ENCODE measurements at regions not wholly inside any gene's neighbourhood (a gene's known extent, or its start where the extent isn't known, plus 50 kb on each side); places are given as distances from the start of the nearest gene placed in this dataset.
"Not testable (repeated sequence)": the region's sequence is repeated elsewhere in the genome, so short reads cannot be mapped to it uniquely, and the experiment has no call there.

- no peak for DNase-seq (ENCODE audit: low read depth in 2 of 2)
These were observed 221.0 kb downstream of the SHQ1 start for GRCh38 chr3:72627271-72627670.

GRCh38 chr3:72625602-72626337 is 222.5 kb downstream of the SHQ1 start:
- DNase-seq (ENCODE audit: low read depth in 2 of 2) = no peak

DNA sequence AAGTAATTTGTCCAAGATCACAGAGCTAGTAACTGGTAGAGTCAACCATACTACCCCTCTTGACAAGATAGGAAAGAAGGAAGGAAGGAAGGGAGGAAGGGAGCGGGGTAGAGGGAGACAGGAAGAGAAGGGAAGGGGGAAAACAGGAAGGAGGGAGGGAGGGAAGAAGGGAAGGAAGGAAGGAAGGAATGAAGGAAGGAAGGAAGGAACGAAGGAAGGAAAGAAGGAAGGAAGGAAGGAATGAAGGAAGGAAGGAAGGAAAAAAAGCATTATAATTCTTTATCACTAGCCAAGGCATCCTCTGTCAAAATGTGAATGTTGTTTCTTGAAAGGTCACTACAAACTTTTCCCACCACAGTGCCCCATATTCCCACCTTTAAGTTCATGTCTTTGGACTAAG is 223.6 kb downstream of the SHQ1 start:
- DNase-seq (ENCODE audit: low read depth in 2 of 2) = no peak

- DNase-seq (ENCODE audit: low read depth in 2 of 2) = no peak
These were observed 229.5 kb downstream of the SHQ1 start for GRCh38 chr3:72618739-72619138.

DNA sequence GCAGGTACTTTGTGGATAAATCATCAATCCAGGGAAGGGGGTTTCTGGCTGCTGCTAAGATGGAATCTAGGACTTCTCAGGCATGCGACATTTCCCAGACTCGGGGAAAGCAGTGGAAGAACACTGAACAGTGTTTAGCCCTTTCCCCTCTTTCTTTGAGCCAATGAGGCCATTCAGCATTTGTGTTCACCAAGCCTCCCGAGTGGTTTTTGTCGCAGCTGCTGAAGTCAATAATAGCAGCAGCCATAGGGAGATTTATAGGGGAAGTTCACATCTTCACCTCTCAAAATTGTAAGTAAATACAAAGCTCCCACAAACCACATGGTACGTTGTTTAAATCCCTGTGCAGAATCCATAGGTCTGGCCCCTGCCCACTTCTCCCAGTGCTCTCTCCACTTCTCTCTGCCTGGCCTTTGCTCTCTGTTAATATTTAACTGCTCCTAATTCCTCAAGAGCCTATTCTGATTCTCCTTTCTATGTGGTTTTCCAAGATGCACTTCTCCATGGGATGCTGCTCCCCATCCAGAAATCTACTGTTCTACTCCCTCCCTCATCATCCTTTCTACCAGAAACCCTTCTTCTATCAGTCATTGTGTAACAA is 230.7 kb downstream of the SHQ1 start:
- no peak for DNase-seq (ENCODE audit: low read depth in 2 of 2)

- DNase-seq (ENCODE audit: low read depth in 2 of 2) = no peak
These were observed 232.5 kb downstream of the SHQ1 start for GRCh38 chr3:72615776-72616175.

DNA sequence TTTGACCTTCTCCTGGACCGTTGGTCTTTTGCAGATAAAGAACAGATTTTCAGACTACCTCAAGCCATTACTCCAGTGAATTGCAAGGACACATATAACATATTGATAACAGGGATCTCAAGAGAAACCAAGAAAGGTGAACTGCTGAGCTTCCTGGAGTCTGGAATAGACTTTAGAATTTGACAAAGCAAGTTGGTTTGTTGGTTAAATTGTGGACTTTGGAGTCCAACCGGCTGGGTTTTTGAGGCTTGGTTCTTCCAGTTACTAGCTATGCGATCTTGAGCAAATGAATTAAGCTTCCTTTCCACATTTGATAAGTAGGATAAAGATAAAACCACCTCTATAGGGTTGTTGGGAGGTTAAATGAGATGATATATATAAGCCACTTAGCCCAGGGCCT is 233.1 kb downstream of the SHQ1 start:
- no peak for DNase-seq (ENCODE audit: low read depth in 2 of 2)

GRCh38 chr3:72614394-72615074 is 233.7 kb downstream of the SHQ1 start:
- no peak for DNase-seq (ENCODE audit: low read depth in 2 of 2)

DNA sequence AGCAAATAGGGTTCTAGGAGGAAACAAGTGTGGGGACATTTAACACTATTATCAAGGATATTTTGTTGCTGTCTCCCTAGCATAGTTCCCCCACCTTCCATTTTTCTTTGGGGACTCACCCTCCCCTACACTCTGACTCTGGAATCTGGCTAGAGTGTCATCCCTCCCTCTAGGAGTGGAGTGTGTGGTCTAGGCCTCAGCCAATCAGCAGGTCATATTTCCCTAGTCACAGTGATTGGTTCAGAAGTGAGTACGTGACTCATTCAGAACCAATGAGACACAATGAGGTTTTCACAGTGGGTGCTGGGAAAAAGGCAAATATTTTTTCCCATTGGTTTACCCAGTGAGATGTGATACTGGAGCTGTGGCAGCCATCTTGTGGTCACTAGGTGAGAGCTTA is 234.4 kb downstream of the SHQ1 start:
- DNase-seq (ENCODE audit: low read depth in 2 of 2) = no peak

- not testable (repeated sequence) for DNase-seq (ENCODE audit: low read depth in 2 of 2)
These were observed 239.1 kb downstream of the SHQ1 start for GRCh38 chr3:72609114-72609513.

DNA sequence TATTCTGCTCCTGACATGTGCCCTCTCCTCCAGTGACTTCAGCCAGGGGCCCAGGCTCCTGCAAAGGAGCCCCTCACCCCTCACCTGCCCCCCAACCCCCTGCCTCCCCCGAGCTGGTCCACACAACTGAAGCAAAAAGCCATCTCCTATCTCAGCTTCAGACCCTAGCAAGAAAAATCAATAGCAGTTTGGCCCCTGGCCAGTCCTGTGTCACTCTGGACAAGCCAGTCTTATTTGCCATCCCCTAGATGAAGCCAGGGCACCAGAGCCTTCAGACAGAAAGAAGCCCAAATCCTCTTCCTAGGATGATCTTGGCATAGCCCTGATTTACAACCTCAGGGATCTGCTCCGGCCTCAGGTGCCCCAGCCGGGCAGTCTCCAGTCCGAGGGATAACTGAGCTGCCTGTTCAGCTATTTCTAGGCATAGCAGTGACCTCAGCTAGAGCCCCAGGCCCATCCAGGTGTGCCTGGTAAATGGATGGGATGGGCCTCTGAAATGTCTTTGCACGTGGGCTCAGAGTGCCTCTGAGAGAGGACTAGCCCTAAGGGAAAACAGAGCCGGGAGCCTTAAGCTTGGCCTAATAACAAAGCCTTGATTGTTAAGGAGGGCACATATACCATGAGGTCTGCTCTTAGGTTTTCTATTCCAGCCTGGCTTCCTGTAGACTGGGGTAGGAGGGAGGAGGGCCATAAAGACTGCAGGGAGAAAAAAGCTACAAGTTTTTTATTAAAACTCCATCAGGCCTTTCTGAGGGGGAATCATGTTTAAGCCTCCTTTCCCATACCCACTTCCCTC is 242.0 kb downstream of the SHQ1 start:
- no peak for DNase-seq (ENCODE audit: low read depth in 2 of 2)

DNA sequence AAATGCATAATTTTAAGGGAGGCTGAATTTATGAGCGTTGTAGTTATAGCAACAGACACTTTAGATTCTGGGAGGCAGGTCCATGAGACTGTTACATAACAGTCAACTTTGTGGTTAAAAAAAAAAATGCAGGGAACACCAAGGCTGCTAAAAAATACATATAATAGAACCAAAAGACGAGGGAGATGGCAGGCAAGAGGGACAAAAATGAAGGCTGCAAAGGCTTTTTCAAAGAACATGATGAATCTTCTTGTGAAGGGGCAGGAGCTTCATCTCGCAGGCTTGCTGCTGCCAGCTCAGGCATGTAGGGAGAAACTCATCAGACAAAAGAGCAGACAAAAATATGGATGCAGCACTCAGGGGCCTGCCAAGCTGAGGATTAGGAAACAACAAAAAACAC is 243.9 kb downstream of the SHQ1 start:
- no peak for DNase-seq (ENCODE audit: low read depth in 2 of 2)

DNA sequence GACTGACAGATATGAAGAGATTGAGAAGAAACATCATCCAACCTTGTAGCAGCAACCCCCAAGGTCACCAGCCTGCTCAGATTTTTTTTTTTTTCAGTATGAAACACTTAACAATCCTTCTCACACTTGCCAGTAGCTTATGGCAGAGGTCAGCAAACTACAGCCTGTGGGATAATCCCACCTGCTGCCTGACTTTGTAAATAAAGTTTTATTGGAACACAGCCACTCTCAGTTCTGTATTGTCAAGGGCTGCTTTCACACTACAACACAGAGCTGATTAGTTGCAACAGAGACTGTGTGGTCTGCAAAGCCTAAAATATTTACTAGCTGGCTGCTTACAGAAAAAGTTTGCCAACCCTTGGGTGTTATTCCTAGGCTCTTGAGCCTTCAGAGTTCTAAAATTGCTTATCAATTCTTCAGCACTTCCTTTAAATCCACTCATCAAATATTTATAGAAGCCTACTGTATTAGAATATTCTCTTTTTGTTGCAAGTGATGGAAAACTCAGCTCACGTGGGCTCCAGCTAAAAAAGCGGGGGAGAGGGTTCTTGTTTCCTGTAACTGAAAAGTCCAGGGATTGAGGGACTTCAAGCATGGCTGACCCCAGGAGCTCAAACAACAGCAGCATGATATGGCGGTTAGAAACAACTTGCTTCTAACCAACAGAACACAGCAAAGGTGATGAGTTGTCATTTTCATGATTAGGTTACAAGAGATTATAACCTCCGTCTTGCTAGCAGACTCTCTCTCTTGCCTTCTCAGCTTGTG is 246.1 kb downstream of the SHQ1 start:
- no peak for DNase-seq (ENCODE audit: low read depth in 2 of 2)

DNA sequence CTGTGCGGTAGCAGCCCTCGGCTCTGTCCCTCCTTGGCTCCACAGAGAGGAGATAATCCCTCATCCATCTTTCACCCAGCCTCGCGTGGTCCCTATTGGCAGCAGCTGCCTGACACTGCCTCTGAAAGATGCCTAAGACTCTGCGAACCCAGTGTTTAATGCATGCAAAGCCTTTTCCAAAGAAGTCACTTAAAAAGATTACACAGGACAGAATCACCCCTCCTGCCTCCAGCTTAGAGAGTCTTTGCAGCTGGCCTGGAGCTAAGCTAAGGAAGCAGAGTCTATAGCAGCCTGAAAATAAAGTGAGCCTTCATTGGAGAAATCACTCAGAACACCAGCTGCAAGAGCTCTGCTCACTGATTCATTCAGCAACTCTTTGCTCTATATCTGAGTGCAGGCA is 247.2 kb downstream of the SHQ1 start:
- DNase-seq (ENCODE audit: low read depth in 2 of 2) = no peak

DNA sequence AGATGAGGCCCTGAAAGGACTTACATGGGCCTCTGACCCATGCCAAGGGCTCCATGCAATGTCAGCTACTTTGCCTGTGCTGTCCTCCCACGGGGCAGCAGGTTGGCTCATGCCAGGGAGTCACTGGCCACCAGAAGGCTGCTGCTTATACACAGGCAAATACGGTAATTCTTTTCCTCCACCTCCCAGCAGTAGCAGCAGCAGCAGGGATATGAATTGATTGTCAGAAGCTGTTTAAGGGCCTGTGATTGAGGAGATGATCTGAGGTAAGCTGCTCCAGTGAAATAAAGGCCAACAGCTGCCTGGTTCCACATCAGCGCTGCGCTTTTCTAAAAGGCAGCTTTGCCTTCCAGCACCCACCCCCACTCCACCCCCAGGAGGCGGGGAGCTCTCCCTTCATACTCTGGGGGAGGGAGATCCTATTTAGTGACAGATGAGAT is 250.5 kb downstream of the SHQ1 start:
- DNase-seq (ENCODE audit: low read depth in 2 of 2) = no peak

DNA sequence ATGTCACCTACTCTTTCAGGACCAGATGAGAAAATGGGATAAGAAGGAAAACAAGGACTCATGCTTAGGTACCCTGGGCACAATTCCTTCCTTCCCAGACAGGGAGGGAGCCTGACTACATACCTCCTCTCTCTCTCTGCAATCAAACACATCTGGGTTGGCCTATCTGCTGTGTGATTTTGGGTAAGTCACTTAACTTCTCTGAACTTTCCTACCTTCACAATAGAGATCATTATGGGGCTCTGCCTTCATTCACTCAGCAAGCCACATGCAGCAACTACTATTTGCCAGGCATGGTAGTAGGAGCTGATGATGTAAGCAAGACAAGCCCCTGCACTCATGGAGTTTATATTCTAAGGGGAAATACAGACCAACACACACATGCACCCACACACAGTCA is 251.2 kb downstream of the SHQ1 start:
- DNase-seq (ENCODE audit: low read depth in 2 of 2) = no peak

- no peak for DNase-seq (ENCODE audit: low read depth in 2 of 2)
These were observed 252.2 kb downstream of the SHQ1 start for GRCh38 chr3:72595927-72596610.

DNA sequence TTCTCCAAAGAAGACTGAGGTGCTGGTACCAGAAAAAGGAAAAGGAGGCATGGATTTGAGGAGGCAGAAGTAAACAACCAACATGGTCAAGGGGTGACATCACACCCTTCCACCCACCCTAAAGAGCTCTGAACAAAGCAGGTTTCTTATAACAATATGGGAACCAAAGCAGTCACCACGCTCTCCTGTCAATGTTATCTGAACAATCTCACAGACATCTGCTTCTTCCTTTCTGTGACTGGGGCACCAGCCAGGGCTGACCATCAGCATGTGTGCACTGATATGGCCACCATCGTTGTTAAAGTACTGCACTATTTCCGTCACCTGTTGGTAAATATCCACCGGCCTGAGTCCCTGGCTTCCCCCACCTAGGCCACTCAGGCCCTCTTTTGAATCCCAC is 252.9 kb downstream of the SHQ1 start:
- no peak for DNase-seq (ENCODE audit: low read depth in 2 of 2)

GRCh38 chr3:72594615-72595215 is 253.5 kb downstream of the SHQ1 start:
- no peak for DNase-seq (ENCODE audit: low read depth in 2 of 2)

DNA sequence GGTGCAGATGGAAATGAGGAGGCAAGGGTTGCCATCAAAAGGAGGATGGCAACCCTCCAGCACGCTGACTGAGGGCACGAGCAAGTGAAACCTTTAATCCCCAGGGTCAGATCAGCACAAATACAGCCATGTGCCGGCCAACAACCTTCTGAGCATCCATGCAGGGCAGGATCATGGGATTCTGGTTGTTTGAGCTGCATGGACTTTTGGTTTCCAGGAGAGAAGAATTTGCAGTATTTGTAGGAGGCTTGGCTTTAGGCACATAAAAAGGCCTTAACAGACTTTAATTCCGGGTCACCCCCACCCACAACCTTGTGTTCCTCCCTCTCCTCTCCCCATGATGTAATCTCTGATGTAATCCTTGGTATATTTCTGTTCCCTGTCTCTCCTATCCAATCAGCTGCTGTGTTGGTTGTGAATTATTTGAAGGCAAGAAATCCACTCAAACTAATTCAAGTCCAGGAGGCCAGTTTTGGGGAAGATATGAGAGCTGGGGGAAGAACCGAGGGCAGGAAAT is 254.3 kb downstream of the SHQ1 start:
- no peak for DNase-seq (ENCODE audit: low read depth in 2 of 2)

Data from activated CD4-positive, alpha-beta T cell treated with anti-CD3 and anti-CD28 coated beads for 24 hours (primary cell).